NCI-H2196 treated with DMSO at 0.1 percent for 48 hours (cell line): ENCODE measurements at regions not wholly inside any gene's neighbourhood (a gene's known extent, or its start where the extent isn't known, plus 50 kb on each side); places are given as distances from the start of the nearest gene placed in this dataset.

Experiments
- DNase-seq: peaks from one replicate; lab custom pipeline; 2025; ENCODE audit not compliant: unreplicated experiment; lab: John Stamatoyannopoulos, UW

DNA sequence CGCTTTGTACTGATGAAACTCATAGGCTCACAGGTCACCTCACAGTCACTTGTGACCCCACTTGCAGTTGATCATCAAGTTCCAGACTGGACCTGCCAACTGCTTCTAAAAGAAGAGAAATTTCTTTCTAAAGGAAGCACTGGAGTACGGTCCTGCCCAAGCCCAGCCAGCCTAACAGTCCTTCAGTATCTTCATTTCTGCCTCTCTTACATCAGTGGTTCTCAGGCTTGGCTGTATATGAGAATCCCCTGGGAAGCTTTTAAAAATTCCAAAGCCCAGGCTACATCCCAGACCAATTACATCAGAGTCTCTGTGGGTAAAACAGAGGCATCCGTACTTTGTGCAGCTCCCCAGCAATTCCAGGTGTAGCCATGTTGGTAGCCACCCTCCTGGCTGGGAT is 282.1 kb downstream of the NFIB start:
- no peak for DNase-seq

DNA sequence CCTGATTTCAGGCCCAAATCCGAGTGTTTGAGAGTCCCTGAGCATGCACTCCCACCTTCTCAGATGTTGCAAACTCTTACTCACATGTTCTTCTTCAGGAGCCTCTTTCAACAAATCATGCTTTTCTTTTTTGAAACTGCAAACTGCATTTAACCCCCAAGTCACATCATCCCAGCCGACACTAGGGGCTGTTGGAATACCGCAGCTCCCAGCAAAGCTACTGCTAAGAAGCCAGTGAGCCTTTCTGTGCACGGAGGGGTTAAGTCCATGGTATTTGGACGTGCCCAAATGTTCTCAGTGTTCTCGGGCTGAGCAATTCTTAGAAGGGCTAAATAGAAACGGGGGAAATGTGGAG is 282.9 kb downstream of the NFIB start:
- DNase-seq = no peak

DNA sequence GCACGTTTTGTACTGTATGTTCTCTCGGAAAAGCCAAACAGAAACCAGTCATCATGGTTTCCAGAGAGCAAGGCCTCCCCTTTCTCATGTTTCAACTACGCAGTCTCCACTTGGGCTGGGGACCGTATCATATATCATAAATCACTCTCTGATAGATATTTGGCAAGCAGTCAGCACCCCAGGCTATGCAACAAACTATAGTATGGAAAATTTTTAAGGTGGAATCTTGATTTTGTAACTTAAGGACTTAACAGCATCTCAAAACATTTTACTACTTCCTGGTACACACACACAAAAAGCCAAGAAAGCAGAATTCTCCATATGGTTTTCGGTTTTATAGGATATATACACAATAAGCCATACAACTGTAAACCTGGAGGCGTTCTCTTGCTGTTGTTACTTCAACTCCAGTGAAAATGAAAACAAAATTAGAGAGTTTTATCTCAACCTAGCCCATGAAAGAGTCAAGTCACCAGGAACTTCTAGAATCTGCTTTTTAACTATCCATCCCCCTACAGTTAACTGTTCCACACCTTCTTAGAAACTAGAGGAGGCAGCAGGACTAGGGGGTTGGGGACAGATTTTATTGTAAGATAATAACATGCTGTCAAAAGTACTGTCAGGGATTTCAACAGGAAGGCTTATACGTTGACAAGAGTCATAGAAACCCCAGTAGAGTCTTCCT is 283.4 kb downstream of the NFIB start:
- peak; percentile 40 for DNase-seq

DNA sequence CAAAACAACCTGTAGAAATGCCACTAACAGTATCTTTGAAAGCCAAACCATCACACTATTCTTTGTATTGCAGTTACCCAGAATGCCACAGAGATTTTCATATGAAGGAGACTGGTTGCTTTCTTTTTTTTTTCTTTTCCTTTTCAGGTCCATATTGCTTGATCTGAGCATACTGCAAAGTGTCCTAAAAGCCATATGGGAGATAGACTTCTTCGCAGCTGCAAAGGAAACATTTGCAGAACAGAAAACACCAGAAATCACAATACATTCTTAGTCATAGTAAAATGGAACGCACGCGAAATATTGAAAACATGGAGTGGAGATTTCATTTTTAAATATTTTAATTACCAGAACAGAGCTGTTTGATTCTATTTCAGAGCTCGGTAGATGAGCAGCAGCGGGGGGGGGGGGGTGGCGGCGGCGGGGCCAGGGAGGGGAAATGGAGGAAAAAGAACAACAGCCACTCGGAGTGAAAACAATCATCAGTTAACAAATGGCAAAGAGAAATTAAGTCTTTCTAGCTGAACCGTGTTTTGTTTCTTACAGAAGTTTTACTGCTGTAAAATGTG is 284.1 kb downstream of the NFIB start:
- no peak for DNase-seq

DNA sequence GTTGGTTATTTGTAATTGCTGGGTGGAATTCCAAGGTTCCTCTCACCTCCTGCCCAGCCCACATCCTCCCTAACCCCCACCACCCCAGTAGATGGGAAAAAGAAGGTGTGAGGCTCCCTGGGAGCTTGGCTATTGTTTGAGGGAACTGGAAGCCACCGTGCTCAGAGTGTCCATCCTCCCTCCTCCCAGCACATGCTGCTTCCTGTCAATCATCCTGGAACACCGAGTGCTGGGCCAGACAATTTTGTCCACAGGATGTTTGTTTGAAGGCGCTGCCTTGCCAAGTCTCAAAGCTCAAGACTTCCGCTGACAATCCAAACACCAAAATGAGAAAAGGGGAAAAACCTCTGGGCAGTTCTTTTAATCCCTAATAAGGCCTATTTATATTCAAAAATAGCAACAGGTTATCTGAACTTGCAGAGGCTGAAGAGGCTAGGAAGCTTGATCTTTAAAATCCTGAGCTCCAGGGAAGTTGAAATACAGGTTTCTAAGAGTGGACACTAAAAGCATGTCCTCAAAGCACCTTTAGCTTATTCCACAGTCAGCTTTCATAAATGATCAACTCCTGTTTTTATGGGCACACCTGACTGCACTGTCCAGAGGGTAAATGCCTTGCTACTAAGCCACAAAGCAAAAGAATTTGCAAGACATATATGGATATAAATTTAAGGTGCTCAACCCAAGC is 286.7 kb downstream of the NFIB start:
- peak; percentile 26 for DNase-seq

DNA sequence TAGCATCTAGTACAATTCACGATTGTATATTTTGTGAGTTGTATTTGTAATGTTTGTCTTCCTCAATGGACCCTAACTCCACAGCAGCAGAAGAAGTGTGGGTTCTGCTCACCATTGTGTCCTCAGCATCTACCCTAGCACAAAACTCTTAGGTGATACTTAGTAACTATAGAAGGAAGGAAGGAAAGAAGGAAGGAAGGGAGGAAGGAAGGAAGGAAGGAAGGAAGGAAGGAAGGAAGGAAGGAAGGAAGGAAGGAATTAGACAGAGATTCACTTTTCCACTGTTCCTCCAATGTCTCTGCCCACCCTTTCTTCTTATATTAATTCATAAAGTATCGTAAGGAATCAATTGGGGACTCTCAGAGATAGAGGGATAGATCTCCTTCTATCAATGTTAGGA is 288.2 kb downstream of the NFIB start:
- DNase-seq = no peak

DNA sequence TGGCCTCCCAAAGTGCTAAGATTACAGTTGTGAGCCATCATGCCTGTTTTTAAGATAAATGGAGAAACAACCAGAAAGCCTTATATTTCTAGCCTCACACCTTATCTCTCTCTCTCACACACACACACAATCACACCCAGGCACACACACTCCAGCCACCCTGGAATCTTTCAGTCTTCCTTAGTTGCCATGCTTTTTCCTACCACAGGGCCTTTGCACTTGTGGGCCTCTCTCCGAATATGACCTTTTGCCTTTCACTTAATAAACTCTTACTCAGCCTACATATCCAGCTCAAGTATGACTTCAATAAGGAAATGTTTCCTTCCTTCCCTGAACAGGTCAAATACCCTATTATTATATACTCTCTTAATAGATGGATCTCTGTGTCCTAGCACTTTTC is 290.7 kb downstream of the NFIB start:
- no peak for DNase-seq

DNA sequence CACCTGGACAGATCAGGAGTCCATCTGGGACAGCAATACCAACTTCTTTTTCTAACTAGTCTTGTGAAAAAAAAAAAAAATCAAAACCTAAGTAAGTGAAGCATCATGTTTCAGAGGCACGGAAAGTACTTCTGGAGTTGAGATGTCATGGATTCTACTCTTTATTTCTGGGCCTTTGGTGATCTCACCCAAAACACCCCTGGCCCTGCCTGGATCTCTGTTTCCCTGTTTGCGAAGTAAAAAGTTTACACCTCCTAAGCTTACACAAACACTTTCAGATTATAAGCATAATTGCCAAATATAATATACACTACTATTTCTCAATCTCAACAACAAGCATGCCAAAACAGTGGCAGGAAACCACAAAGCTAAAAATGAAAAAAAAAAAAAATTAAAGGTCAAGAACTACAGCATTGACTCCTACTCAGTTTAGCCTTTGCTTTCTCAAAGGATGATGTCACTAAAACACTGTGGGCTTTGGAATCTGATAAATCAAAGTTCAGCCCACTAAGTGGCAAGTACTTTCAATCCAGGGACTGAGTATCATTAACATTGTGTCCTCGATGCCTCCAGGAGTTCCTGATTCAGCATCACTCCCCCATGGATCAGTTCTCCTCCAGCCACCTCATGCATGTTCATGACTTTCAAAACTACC is 291.9 kb downstream of the NFIB start:
- no peak for DNase-seq

DNA sequence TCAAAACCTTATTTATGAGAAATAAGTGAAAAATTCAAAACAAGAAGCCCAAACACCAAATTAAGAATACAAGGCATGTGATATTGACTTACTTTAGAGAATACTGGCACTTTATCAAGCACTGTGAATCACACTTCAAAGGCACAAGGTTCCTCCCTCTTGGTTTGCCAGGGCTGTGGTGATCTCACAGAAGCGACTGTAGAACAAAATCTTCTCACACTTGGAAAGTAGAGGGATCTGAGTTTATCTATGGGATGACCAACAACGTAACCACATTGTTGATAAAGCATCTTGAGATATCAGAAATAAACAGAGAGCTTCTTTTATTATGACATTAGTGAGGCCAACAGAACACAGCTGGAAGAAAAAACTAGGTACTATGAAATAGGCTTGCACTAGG is 295.9 kb downstream of the NFIB start:
- no peak for DNase-seq

DNA sequence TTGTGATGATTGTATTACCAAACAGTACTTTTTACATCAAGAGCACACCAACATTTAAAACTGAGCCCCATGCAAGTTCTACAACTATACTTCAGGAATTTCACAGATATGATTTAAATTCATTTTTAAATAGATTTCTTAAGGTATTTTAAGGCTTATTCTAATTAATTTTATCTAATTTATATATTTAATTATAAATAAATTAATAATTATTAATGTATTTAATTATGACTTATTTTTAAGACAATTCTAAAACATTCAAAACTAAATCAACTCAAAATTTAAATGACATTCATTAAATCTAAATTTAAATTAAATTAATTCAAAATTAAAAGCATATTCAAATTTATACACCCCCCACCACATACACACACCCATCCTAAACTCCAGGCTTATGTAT is 299.2 kb downstream of the NFIB start:
- no peak for DNase-seq

DNA sequence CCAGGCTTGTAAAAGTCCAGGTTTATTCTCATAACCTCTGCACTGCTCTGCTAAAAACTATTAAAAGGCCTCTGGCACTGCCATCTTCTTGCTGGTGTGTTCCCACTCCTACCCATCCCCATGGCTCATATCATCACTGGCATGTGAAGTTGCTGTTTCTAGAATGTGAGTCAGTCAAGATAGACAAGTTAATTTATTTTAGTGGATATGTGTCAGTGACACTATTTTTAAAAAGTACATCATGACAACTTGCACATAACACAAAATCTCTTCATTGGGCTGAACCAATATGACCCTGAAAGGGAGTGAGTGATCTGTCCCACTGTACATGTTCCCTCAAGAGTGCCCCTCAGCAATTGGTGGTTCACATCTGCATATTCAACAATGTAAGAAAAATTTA is 299.7 kb downstream of the NFIB start:
- DNase-seq = no peak

DNA sequence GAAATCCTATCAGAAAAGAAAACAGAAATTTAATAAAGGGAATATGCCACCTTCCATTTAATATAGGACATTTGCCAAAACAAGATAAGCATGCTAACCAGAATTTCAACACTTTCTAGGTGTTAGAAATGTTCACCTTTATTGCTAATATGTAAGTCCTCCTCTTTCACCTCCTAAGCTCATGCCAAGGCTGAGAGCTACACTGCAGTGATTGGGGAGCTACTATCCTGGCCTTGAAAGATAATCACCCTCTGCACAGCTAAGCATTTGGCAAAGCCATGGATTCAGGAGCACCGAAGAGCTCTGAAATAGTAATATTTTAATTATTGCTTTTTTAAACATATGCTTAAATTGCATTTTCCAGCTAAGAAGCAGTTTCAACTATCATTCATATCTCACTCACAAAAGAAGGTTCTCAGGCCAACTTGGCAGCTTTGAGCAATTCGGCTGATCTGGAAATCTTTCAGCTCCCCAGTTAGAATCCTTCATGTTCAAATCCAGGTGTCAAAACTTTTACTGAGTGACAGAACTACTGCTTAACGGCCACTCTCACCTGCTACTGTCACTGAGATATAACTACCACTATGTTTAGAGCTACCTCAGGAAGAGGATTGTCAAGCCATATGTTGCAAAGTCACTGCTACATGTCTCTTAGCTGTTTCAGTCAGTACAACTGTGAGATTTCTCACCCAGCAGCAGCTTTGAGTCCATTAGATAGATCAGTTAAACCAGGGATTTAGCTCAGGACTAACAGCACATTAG is 302.0 kb downstream of the NFIB start:
- DNase-seq = no peak

DNA sequence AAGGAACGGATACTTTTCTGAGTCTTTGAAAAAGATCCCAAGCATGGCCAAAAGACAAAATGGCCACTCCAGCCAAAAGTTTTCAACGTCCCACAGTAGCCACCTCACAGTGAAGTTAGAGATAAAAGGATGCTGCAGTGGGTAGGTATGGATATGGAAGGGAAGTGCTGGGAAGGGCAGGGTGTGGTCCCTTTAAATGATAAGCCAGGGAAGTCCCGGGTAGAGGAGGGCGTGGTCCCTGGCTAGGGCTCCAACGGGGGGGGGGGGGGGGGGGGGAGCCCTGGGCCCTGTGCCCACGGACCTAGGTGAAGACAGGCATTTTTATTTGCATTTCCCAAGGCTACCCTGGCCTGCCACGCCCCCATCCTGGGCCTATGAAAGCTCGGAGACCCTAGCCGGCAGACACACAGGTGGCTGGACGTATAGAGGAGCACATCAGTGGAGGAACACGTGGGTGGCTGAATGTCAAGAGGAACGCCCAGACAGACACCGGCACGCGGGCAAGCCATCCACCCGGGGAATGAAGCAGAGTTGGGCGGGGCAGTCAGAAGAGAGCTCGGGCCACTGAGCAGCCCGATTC is 306.7 kb downstream of the NFIB start:
- DNase-seq = no peak

DNA sequence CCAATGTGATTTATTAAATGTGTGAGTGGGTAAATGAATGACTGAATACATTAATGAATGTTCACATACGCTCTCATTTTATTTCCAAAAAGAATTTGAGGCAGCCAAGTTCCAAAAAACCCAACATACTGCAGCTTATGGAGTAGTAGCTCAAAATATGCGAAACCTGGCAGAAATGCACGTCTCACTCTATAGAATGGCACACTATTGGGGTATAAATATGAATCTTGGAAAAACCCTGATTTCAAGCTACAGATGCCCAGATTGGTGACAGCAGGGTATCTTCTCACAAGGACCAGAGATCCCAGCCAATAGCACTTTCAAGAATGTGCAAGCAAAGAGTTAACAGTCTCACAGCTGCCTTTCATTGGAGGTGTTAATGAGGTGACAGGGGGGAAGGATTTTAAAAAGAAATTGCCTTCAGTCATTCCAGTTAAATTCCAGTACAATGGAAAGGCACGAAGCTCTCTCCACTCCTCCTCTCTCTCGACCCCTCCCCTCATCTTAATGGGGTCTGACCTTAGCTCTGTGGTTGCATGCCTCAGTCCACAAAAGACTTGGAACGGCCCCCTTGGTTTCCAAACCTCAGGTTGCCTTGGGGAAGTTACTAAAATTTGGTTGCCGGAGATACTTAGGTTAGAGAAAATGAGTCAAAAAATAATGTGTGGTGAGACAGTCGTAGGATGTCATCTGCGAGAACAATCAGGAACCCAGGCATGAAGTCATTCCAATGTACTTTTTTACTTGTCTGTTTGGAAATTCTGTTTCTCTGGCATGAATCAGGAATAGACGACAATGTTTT is 307.4 kb downstream of the NFIB start:
- DNase-seq = no peak

DNA sequence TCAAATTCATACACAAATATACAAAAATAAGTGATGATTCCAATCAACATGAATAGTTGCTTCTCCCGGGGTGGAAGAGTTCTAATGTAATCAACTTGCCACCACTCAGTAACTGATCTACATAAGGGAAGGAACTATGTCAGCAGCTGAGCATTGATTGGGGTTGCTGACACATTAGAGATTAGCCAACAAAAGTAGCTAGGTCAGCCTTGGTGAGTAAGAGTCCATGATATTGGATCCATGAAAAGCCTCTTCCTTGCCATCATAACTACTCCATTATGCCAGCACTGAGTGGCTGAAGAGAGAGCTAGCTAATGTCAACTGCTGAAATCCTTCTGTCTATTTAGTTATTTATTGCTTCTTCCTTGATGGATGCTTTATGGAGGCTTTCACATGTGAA is 309.8 kb downstream of the NFIB start:
- DNase-seq = no peak

DNA sequence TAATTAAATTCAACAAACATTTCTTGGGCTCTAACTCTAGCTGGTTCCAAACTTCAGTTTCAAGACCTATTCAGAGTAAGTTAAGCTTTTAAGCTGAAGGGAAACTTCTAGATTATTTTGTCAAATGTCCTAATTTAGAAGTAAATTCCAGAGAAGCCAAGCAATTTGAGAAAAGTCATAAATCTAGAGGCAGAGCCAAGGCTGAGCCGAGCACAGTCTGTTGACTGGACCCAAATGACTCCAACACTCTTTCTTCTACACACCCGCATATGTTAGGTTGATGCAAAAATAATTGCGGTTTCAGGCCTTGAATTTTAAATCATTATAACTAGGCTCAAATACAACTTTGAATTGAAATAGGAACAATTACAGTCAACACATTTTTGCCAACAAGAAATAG is 319.7 kb downstream of the NFIB start:
- no peak for DNase-seq

DNA sequence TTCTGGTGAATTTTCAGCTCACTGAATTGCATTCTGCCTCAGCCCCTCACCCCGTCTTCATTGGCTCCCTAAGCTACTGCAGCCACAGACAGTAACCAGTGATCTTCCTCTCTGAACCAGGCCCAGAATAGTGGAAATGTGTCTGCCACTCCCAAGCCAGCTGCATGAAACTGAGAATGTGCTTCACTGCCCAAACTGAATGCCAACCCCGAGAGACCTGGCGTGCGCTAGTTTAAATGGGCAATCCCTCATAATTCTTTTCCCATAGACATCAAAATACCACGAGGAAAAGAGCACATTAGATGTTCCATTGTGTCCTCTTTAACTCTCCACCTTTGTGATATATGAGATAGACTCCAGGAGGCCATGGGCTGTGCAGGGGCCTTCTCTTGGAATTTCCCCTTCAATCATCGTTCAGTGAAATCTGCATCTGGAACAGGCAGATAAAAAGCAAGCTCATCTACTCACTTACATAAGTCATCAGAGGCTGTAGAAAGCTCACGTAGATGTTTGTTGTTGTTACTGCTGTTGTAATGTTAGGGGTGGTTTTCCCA is 320.2 kb downstream of the NFIB start:
- no peak for DNase-seq

DNA sequence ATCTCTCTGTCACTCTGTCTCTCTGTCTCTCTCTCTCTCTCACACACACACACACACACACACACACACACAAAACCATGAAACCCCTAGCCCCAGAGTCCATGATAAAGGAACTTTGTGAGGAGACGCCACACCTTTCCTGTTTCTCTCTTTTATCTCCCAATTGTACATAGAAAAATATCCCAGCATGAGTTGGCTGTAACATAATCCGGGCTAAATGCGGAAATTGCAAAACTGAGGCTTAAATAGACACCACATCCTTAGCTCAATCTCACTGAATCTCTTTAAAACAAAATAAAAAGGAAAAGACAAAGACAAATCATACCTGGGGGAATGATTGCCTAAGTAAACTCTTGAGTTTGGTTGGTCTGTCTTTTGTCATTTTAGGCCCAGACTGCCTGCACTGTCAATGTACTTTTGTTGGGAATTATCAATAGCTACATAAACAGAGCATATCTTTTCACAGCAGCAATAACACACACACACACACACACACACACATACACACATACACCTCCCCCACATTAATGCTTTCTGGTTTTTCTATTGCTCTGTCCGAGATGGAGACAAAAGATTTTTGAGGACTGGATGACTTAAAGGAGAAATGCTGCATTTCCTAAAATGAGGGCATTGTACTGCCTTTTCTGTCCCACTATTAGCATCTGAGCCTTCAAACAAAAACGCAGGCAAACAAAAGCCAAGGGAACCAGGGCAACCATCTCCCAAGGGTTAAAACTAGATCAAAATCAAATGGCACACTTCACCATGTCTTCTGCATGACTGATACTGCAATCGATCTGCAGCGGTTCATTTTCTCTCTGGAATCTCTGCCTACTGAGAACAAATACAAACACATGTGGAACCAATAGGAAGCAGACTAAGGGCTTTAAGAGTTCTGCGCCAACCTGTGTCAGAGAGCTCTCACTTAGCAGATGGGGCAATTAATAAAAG is 321.5 kb downstream of the NFIB start:
- no peak for DNase-seq

DNA sequence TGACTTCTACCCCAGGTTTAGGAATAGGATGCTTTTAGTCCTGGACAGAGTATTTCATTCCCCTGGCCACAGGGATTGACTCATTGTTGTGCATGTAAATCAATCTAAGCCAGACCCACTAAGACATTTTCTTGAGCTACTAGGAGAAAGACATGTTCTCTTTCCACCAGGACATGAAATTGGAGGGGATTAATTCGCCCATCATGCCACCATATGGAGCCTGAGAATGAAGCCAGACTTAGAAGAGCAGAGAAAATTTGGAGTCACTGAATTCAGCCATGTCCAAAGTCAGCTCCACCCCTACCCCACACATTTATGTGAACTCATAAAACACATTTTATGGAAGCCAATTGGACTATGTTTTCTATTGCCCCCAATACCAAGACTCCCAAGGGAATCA is 322.5 kb downstream of the NFIB start:
- no peak for DNase-seq
